ENCODE measurements at regions not wholly inside any gene's neighbourhood (a gene's known extent, or its start where the extent isn't known, plus 50 kb on each side); places are given as distances from the start of the nearest gene placed in this dataset.

GRCh38 chr14:101195309-101195901 lies 291.9 kb upstream of the RTL1 start:
- TF ChIP-seq, protein P1, sequence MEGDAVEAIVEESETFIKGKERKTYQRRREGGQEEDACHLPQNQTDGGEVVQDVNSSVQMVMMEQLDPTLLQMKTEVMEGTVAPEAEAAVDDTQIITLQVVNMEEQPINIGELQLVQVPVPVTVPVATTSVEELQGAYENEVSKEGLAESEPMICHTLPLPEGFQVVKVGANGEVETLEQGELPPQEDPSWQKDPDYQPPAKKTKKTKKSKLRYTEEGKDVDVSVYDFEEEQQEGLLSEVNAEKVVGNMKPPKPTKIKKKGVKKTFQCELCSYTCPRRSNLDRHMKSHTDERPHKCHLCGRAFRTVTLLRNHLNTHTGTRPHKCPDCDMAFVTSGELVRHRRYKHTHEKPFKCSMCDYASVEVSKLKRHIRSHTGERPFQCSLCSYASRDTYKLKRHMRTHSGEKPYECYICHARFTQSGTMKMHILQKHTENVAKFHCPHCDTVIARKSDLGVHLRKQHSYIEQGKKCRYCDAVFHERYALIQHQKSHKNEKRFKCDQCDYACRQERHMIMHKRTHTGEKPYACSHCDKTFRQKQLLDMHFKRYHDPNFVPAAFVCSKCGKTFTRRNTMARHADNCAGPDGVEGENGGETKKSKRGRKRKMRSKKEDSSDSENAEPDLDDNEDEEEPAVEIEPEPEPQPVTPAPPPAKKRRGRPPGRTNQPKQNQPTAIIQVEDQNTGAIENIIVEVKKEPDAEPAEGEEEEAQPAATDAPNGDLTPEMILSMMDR (conservative IDR thresholded peaks at IDR 0.05; ENCODE audit: low read depth in 2 of 2), result no peak
- no peak for TF ChIP-seq POLR2AphosphoS5 (IDR thresholded peaks at IDR 0.05; ENCODE audit: low read depth)
- no peak for TF ChIP-seq CREB1 (CRISPR knock-in tag; IDR thresholded peaks at IDR 0.05; ENCODE audit: low read depth)
- no peak for TF ChIP-seq REST (IDR thresholded peaks at IDR 0.05; ENCODE audit: unreplicated experiment)
- TF ChIP-seq EZH2 (IDR thresholded peaks at IDR 0.05; ENCODE audit: low read depth, unreplicated experiment), result no peak
- no peak for TF ChIP-seq EZH2phosphoT487 (IDR thresholded peaks at IDR 0.05; ENCODE audit: unreplicated experiment)
- TF ChIP-seq ETS1 (IDR thresholded peaks at IDR 0.05), result no peak
- no peak for TF ChIP-seq STAT1 (IDR thresholded peaks at IDR 0.05; ENCODE audit: unreplicated experiment)
- no peak for TF ChIP-seq ZNF114 (CRISPR knock-in tag; IDR thresholded peaks at IDR 0.05)
